Heart left ventricle (tissue), 16 donors: ENCODE measurements at regions not wholly inside any gene's neighbourhood (a gene's known extent, or its start where the extent isn't known, plus 50 kb on each side); places are given as distances from the start of the nearest gene placed in this dataset.

Source experiments
- ATAC-seq, 4 donors: fragments of 200-7000 bp; cut with Tn5 transposase; one replicate each; pipeline ENCODE4 v1.9.1; 2020 to 2022; ENCODE audit warnings: moderate library complexity in 4 of 4, mild to moderate bottlenecking in 3 of 4, moderate number of reproducible peaks in 1 of 4
- DNase-seq, 5 donors: peaks; one replicate each; pipeline ENCODE4 v3.0.0-alpha.2; 2020
- H3K27ac ChIP-seq, 12 donors: fragments of 200-600 bp; sonication (generic) in 4 of 12; one replicate each; pipeline versions ENCODE4 v1.5.0 to v1.8.0; 2016 to 2022; ENCODE audit warnings: mild to moderate bottlenecking in 2 of 12
- H3K27me3 ChIP-seq, 9 donors: fragments of 200-600 bp; sonication (generic) in 2 of 9; one replicate each; pipeline versions ENCODE4 v1.5.1 to v1.8.0; 2016 to 2022; ENCODE audit warnings: mild to moderate bottlenecking in 3 of 9
- H3K36me3 ChIP-seq, 9 donors: fragments of 200-600 bp; sonication (generic) in 2 of 9; one replicate each; pipeline versions ENCODE4 v1.5.0 to v1.8.0; 2018 to 2022; ENCODE audit warnings: mild to moderate bottlenecking in 2 of 9
- H3K4me1 ChIP-seq, 12 donors: fragments of 200-600 bp; sonication (generic) in 4 of 12; one replicate each; pipeline versions ENCODE4 v1.5.0 to v1.8.0; 2016 to 2022; ENCODE audit warnings: mild to moderate bottlenecking in 3 of 12
- H3K4me3 ChIP-seq, 12 donors: fragments of 200-600 bp; sonication (generic) in 4 of 12; one replicate each; pipeline versions ENCODE4 v1.5.0 to v1.8.0; 2017 to 2022; ENCODE audit warnings: mild to moderate bottlenecking in 9 of 12, moderate library complexity in 4 of 12
- H3K9me3 ChIP-seq, 12 donors: fragments of 200-600 bp; sonication (generic) in 4 of 12; one replicate each; pipeline versions ENCODE4 v1.5.0 to v1.8.0; 2016 to 2022; ENCODE audit warnings: mild to moderate bottlenecking in 1 of 12
- CTCF ChIP-seq, 12 donors: fragments of 200-600 bp; sonication (generic) in 4 of 12; IDR thresholded peaks; one replicate each; pipeline versions ENCODE4 v1.5.0 to v1.8.0; 2018 to 2022; ENCODE audit warnings: antibody characterized with exemption in 12 of 12, mild to moderate bottlenecking in 5 of 12
- POLR2A ChIP-seq, 2 donors: fragments of 450-650 bp; IDR thresholded peaks; one replicate each; pipeline ENCODE4 v1.6.1; 2017; ENCODE audit warnings: antibody characterized with exemption in 2 of 2, mild to moderate bottlenecking in 2 of 2, moderate library complexity in 2 of 2
- WGBS, 4 donors: extraction: QIAGEN DNeasy Blood & Tissue Kit in 2 of 4; methylation state at CpG; one replicate each; pipeline versions ENCODE4 v1.1.5 to v1.1.7; 2013 to 2018; 5-methylcytosine and 5-hydroxymethylcytosine counted together
- intact Hi-C, 10 donors: fragments of 100-400 bp; cut with DNase I; formaldehyde crosslinking; loops; one replicate each; pipeline versions ENCODE4 v1.11.1 to v1.14.2; 2022
- donor health status: ischemic (EF 13 %, LVEDD 7.1; RV severe dilation, severe dysfunction).
- donor health status: healthy with polysubstance abuse.
- donor health status: DM: no; HTN: yes; CAD: no.
- donor health status: DM: no; HTN: no; CAD: no.
- donor health status: ischemic (EF 25% LVEDD 6.9; RV normal size, moderate dysfunction).
- donor health status: ischemic (EF 25% LVEDD 5.7; RV mildly dilated, moderate dysfunction).
- donor health status: healthy.
- donor health status: DM: yes; HTN: yes; CAD: no.
- donor health status: ischemic (EF 35%, LVEDD 5.7; RV mildly dilated, moderate dysfunction).
- donor health status: nonischemic (EF 11% LVEDD 7.7; RV severe dilation, severe dysfunction).
- donor health status: DM: yes; HTN: yes; CAD: no.
- donor health status: PGD.
- donor health status: ischemic (EF 29% LVEDD 5.4; RV normal size, mild dysfunction).
- donor health status: nonischemic (EF 23%, LVEDD 6.1; RV moderate dilation, normal function).

DNA sequence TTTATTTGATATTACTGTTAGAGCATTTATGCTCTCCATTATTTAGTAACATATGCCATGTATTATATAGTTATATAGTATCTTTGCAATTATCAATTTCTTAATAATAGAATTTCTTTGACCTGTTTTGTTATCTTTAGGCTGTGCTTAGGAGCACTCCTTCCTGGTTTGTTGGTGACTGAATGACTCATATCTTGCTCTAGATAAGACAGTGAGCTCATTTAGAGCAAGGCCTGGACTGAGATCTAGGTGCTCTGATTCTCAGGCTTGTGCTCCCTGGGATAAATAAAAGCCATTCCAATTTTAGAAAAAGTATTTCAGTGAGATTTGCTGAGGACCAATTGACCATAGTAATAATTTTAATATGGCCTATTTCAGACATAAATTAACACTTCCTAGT lies 951.2 kb downstream of the FLRT2 start:
- intact Hi-C loops = no loop called here
- ATAC-seq = peak in 1 of 4 donors; percentile 46
- Histone ChIP-seq H3K4me3 (no peak overlapping the region), H3K36me3 (no peaks in the 10 kb centered on the region), H3K27me3 (no peaks in the 10 kb centered on the region), H3K27ac (no peak overlapping the region), H3K9me3 (no peaks in the 10 kb centered on the region), H3K4me1 (no peaks in the 10 kb centered on the region)
- TF ChIP-seq CTCF (IDR thresholded peaks at IDR 0.05) = no peak
- TF ChIP-seq POLR2A (IDR thresholded peaks at IDR 0.05) = no peak
- no peak for DNase-seq

DNA sequence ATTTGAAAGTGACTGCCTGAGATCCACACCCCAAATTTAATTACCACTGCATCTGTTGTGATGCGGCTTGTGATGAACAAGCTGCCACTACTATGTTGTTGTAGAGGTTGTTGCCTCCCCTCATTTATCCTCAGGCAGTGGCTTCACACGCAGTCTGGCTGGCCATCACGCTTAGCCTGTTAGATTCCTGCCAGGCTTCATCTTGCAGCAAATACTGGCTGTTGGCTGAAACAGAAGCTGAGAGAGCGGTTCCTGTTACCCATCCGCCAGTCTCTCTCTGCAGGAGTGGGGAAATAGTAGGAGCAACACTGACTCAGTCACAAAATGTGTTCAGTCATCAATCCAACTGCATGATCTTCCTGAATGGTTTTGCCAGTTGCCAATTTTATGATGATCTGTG lies 934.4 kb downstream of the FLRT2 start:
- no peaks in the 10 kb centered on the region for H3K9me3 ChIP-seq
- H3K27me3 ChIP-seq = no peaks in the 10 kb centered on the region
- no peaks in the 10 kb centered on the region for H3K4me1 ChIP-seq
- intact Hi-C loops = no loop called here
- no peak overlapping the region for H3K27ac ChIP-seq
- ATAC-seq (no peak), DNase-seq (no peak)
- TF ChIP-seq POLR2A (IDR thresholded peaks at IDR 0.05) (no peak), CTCF (IDR thresholded peaks at IDR 0.05) (no peak)
- H3K36me3 ChIP-seq = no peaks in the 10 kb centered on the region
- no peak overlapping the region for H3K4me3 ChIP-seq
- WGBS, 4 donors = 68 to 79% (median 78%) methylated on average over 5 of the region's 5 CpGs

GRCh38 chr14:86462193-86462753 lies 932.3 kb downstream of the FLRT2 start:
- no peaks in the 10 kb centered on the region for H3K9me3 ChIP-seq
- H3K4me1 ChIP-seq = no peaks in the 10 kb centered on the region
- ATAC-seq = no peak
- no peak overlapping the region for H3K4me3 ChIP-seq
- no peaks in the 10 kb centered on the region for H3K36me3 ChIP-seq
- TF ChIP-seq POLR2A (IDR thresholded peaks at IDR 0.05) = no peak
- peak in 5 of 12 donors; percentile 11 to 37 (median 17) for TF ChIP-seq CTCF (IDR thresholded peaks at IDR 0.05)
- intact Hi-C loops = no loop called here
- whole genome bisulfite sequencing, 4 donors = 64 to 75% (median 70%) methylated on average over 1 of the region's 1 CpG
- H3K27me3 ChIP-seq = no peaks in the 10 kb centered on the region
- no peak overlapping the region for H3K27ac ChIP-seq
- DNase-seq = no peak

GRCh38 chr14:86457481-86458135 lies 927.7 kb downstream of the FLRT2 start:
- TF ChIP-seq POLR2A (IDR thresholded peaks at IDR 0.05) = no peak
- TF ChIP-seq CTCF (IDR thresholded peaks at IDR 0.05) = no peak
- intact Hi-C loops = no loop called here

More at GRCh38 chr14:86457481-86458135, 927.7 kb downstream of the FLRT2 start:
- Histone ChIP-seq H3K36me3 (no peaks in the 10 kb centered on the region), H3K27me3 (no peaks in the 10 kb centered on the region), H3K4me1 (no peaks in the 10 kb centered on the region), H3K9me3 (peaks cover 0 to 3% (median 0%) of the 10 kb centered on the region in 12 donors), H3K27ac (no peak overlapping the region), H3K4me3 (no peak overlapping the region)
- ATAC-seq = no peak
- DNase-seq = no peak
- WGBS, 4 donors = 87 to 92% (median 89%) methylated on average over 2 of the region's 2 CpGs
